ENCODE measurements at regions not wholly inside any gene's neighbourhood (a gene's known extent, or its start where the extent isn't known, plus 50 kb on each side); places are given as distances from the start of the nearest gene placed in this dataset.

- TF ChIP-seq, protein P1, sequence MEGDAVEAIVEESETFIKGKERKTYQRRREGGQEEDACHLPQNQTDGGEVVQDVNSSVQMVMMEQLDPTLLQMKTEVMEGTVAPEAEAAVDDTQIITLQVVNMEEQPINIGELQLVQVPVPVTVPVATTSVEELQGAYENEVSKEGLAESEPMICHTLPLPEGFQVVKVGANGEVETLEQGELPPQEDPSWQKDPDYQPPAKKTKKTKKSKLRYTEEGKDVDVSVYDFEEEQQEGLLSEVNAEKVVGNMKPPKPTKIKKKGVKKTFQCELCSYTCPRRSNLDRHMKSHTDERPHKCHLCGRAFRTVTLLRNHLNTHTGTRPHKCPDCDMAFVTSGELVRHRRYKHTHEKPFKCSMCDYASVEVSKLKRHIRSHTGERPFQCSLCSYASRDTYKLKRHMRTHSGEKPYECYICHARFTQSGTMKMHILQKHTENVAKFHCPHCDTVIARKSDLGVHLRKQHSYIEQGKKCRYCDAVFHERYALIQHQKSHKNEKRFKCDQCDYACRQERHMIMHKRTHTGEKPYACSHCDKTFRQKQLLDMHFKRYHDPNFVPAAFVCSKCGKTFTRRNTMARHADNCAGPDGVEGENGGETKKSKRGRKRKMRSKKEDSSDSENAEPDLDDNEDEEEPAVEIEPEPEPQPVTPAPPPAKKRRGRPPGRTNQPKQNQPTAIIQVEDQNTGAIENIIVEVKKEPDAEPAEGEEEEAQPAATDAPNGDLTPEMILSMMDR (conservative IDR thresholded peaks at IDR 0.05) = no peak
- no peak for TF ChIP-seq ZFX (IDR thresholded peaks at IDR 0.05)
These were observed 796.1 kb downstream of the DCDC2C start for GRCh38 chr2:4499316-4500030.

All from C4-2B (cell line).